Activated gamma-delta T cell treated with anti-CD3 and anti-CD28 coated beads, Interleukin-2, amount 50 U/mL, for 16 hours (primary cell): ENCODE measurements at regions not wholly inside any gene's neighbourhood (a gene's known extent, or its start where the extent isn't known, plus 50 kb on each side); places are given as distances from the start of the nearest gene placed in this dataset.

Experiments used
- DNase-seq: peaks from one replicate; pipeline ENCODE4 v3.0.0-alpha.2; 2020; ENCODE audit warnings: low read depth

DNA sequence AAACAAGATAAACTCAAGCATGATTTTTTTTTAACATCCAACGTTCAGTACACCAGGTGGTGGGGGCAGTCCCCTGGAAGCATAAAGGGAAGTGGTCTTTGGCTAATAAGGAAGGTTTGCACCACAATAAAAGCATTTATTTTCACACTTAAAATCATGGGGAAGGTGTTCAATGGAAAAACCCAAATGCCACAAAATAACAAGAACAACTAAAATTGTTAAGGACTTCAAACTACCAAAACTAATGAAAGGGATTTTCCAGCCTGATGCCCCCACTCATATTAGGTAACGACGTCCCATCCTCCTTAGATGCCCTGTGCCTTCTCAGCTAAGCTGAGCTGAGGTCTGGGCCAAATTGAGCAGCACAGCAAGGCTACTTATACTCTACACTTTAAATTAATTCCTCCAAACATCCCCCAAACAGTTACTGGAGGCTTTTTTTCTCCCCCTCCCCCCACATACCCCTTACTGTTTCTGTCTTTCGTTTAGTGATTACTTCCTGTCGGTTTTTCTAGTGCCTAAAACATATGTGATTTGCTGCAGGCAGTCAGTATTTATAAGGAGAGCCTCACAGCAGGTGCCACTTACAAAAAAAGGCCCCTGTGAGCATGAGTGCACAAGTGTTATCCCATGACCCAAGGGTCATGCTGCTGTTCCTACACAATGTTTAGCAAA is 259.7 kb upstream of the ZNF608 start:
- DNase-seq: no peak

DNA sequence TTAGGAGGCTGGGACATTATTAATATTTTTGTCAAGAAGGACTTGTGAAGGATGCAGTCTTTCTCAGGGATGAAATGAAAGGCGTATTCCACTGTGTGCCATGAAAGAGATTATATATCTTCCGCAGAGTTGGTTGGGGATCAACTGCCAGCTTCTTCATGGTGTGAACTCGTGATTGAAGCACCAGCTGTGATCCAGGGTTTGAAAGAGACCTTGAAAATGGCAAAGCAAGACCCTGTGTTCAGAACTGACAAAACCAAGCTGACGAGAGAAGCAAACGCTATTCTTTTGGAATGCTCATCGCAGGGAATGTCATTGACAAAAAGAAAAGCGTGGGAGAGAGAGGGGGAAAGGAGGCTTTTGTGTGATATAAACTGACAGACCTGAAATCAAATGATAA is 263.9 kb upstream of the ZNF608 start:
- no peak for DNase-seq

- no peak for DNase-seq
Observed at GRCh38 chr5:125011014-125011413, 264.6 kb upstream of the ZNF608 start.

DNA sequence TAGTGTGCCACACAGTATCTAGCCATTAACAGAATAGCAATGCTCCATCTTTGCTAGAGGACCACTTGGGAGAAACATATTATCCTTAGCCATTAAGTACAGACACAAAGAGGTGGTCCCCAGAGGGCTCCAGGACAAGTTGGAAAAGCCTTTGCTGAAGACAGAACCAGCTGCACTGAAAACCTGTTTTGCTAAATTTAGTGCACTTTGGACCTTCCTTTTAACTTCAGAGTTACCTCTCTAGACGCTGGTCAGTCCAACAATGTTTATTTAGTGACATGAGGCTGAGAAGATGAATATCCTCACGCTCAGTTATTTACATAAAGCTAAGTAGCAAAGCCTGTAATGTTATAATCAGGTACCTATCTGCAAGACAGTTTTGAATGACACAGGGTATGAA is 265.0 kb upstream of the ZNF608 start:
- DNase-seq: no peak

DNA sequence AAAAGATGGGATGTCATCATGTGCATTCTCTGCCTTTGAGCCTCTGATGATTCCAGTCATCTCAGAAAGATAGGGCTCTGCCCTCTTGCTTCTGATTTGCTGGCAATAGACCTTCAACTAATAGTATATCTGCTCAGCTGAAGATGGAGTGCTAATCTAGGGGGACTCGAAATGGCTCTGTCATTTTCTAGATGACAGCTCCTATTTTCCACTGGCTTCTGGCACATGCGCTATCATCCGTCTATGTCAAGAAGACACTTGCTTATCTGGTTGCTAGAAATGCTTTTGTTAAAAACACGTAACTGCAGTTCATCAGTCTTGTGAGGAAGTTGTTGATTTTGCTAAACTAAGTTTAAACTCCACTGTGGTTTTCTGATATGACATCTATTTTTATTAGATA is 265.5 kb upstream of the ZNF608 start:
- DNase-seq: no peak

- DNase-seq: no peak
Observed at GRCh38 chr5:125012727-125013451, 266.4 kb upstream of the ZNF608 start.

GRCh38 chr5:125014202-125014601 is 267.8 kb upstream of the ZNF608 start:
- no peak for DNase-seq

DNA sequence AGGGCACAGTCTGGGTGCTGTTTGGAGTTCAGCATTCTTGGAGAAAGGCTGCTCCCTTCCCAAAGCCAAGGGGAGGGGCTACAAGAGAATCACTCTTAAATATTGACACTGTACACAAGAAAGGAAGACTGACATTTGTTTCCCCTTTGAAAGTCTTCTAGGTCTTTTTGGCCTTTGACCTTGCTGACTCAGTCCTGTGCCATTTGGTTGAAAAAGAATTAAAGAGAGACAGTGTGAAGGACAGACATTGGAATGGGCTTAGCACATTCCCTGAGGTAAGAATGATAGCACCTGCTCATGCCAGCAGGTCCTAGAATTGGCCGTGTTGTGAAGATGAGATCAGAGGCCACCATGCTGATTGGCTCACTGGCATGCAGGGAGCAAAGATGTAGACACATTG is 271.4 kb upstream of the ZNF608 start:
- DNase-seq: no peak

- DNase-seq: no peak
Observed at GRCh38 chr5:125023673-125024072, 277.2 kb upstream of the ZNF608 start.

DNA sequence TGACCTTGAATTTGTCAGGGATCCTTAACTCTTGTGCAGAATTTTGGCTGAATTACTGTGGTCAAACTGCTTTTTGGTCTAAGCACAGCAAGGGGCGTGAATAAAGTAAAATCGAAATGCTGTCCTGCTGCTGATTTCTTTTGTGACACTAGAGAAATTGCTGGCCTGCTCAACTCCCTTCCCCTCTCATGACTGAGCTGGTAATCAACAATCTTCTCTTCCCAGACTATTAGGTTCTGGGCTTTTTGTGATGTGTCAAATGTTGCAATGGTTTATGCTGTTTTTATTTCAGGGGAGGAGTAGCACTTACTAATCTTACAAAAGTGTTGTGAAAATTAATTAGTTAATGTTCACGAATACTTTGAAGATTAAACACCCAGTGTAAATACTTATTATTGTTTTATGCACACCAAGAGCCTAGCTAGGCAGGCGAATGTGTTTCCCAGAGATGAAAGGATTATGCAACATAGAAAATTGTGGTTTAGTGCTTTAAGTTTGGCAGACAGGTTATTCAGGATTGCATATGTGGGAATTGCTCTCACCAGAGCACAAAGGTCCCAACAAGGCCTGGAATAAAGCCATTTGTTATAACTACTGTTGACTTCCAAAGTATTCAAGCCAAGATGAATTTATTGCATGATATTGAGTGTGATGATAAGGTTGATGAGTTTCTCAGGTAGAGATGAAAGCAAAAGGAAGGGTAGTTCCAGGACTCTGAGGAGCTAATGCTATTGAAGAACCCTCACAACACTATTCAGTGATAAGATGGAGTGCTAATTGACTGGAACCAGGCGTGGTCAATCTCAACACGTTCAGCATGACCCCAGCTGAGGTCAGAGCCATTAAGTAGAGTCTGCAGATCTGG is 280.7 kb upstream of the ZNF608 start:
- no peak for DNase-seq

- DNase-seq: no peak
Observed at GRCh38 chr5:125032286-125032685, 285.8 kb upstream of the ZNF608 start.

DNA sequence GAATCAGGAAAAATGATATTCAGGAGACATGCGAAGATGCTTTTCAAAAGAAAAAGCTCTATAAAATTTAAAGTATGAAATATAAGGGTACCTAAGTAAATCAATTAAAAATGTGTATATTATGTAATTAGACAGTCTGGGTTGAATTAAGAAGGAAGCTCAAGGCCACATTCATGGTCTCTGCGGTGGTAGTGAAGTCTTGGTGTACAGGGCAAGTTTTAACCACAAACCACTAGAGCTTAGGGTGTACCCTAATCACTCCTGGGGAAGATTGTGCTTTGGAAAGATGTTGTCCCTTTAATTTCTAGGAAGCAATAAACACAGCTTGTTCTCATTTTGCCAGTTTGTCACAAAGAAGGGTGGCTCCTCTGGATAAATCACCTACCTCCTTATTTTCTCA is 287.2 kb upstream of the ZNF608 start:
- DNase-seq: no peak

DNA sequence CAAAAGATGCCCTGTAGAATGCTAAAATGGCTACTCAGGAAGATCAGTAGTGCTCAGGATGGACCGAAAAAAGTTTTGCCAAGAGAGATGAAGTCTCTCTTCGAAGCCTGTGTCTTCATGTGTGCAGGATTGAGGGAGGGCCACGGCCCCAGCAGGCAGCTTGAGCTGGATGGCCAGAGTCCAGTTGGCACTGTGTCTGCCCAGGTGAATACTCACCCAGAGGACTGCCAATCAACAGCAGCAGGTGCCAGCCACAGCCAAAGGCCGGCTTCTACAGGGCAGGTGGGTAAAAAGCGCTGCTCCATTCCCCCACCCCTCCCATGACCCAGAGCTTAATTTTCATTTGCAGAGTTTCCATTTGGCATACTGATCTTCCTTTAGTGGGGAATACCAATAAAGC is 287.9 kb upstream of the ZNF608 start:
- DNase-seq: no peak

DNA sequence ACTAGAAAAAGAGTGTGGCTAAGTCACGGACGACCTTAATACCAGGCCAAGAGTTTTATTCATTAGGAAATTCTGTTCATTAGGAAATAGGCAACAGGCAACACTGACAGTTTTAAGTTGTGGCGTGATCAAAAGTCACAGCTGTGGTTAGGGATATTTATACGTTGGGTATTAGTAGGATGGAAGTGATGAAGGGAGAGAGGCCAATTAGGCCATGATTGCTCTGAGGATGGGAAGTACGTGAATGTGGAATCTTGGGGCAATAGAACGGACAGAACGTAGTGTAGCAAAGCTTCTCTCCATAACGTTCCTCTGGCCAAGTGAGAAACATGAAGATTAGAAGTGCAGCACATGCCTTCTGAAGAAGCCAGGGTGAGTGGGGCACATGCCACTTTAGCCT is 290.1 kb upstream of the ZNF608 start:
- no peak for DNase-seq

GRCh38 chr5:125037020-125037419 is 290.6 kb upstream of the ZNF608 start:
- no peak for DNase-seq

DNA sequence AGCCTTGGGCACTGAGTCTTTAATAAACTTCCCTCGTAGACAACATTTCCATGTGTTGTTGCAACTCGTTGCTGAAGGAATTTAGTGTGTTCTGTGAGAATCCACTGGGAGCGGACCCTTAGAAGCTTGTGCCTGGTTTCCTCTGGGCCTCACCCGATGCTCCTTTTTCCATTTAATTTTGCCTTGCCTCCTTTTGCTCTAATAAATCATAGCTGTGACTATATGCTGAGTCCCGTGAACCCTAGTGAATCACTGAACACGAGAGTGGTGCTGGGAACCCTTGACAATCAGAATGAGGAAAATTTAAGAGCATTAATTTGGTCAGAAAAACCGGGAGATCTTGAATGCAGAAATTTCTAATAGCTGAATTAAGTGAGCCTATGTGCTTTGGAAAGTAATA is 291.1 kb upstream of the ZNF608 start:
- no peak for DNase-seq

- no peak for DNase-seq
Observed at GRCh38 chr5:125038477-125038876, 292.0 kb upstream of the ZNF608 start.

DNA sequence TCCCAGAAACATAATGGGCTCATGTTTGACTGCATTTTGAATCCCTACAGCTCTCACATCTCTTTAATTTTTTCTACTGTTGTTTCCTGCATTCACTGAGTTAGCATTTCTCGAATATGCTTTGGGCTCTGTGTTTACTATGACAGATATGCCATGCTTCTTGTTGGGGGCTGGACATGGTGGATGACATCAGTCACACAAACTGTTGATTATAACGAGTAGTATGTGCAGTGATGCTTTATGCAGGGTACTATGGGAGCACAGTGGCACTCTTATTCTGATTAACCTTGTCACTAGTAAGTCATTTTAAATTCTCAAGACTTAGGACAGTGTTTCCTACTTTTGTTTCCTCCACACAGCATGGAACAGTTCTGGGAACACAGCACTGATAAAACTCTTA is 295.4 kb upstream of the ZNF608 start:
- no peak for DNase-seq

DNA sequence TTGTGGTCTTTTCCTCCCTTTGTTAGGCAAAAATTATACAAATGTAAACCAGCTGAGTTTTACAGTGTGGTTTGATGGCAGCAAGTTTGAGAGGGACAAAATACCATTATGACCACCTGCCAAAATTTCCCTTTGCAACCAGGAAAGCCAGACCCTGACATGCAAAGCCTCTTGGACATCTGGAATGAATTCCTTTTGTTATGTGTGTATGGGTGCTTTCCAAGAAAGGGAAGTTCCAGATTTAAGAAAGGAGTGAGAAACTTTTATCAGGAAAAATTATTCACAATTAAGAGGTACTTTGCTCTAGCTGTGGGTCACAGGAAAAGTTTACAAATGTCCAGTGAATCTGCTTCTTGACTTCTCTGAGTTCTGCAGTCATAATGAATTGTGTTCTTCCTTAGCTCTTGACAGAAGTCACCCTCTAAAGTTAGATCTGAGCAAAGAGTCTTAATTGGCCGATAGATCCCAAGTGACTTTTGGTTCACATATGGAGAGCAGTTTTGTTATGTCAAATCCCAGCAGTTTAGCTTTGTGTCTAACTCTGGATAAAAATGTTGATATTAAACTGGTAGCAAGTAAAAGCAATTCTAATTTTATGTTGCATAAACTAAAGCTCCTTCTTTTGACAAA is 295.9 kb upstream of the ZNF608 start:
- no peak for DNase-seq

GRCh38 chr5:125043781-125044391 is 297.4 kb upstream of the ZNF608 start:
- no peak for DNase-seq

DNA sequence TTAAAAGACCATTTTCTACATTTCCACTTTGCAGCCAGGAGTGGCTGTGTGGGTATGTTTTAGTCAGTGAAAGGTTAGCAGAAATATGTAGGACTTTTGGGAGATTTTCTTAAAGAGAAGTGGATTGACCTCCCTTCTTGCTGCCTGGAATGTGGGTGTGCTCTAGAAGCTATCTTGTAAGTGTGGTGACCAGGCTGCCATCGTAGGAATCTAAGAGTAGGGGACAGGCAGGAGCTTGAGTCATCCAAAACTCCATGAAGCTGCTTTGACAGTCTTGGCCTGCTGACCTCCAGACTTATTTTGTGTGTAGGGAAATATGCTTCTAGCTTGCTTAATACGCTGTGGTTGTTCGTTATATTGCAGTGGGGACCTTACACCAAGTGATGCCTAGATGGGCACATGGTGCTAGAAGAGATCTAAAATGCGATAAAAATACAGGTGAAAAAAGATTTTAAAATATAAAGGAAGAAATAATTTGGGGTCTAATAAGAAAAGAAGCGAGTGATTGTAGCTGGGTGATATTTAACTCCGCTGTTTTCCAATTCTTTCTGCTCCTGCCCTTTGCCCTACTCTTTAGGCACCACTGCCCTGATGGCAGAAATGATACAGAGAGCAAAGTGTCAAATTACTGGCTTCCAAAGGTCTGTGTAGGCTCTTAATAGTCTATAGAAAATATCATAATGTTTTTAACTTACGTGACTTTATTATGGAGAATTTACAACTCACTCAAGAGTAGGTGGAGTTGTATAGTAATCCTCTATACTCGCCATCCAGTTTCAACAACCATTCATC is 298.2 kb upstream of the ZNF608 start:
- DNase-seq: no peak
